Activated gamma-delta T cell (primary cell): ENCODE measurements at regions not wholly inside any gene's neighbourhood (a gene's known extent, or its start where the extent isn't known, plus 50 kb on each side); places are given as distances from the start of the nearest gene placed in this dataset.
"Not testable (repeated sequence)": the region's sequence is repeated elsewhere in the genome, so short reads cannot be mapped to it uniquely, and the experiment has no call there.

Experiments used
- DNase-seq: peaks from one replicate; lab custom pipeline; 2025; lab: John Stamatoyannopoulos, UW

GRCh38 chr13:50156561-50157127, 141.4 kb downstream of the KCNRG start:
- DNase-seq: no peak

- no peak for DNase-seq
Measured at GRCh38 chr13:50158385-50159165, 143.3 kb downstream of the KCNRG start.

- no peak for DNase-seq
Measured at GRCh38 chr13:50159607-50160006, 144.4 kb downstream of the KCNRG start.

GRCh38 chr13:50161052-50161451, 145.8 kb downstream of the KCNRG start:
- no peak for DNase-seq

- no peak for DNase-seq
Measured at GRCh38 chr13:50162001-50162400, 146.8 kb downstream of the KCNRG start.

- DNase-seq: no peak
Measured at GRCh38 chr13:50162567-50162966, 147.3 kb downstream of the KCNRG start.

- DNase-seq: no peak
Measured at GRCh38 chr13:50167224-50167947, 152.1 kb downstream of the KCNRG start.

- DNase-seq: no peak
Measured at GRCh38 chr13:50167967-50168366, 152.7 kb downstream of the KCNRG start.

GRCh38 chr13:50168786-50169185, 153.5 kb downstream of the KCNRG start:
- DNase-seq: no peak

GRCh38 chr13:50170447-50171037, 155.3 kb downstream of the KCNRG start:
- no peak for DNase-seq

GRCh38 chr13:50171590-50172282, 156.5 kb downstream of the KCNRG start:
- no peak for DNase-seq

- not testable (repeated sequence) for DNase-seq
Measured at GRCh38 chr13:50173045-50173444, 157.8 kb downstream of the KCNRG start.

GRCh38 chr13:50174630-50175029, 159.4 kb downstream of the KCNRG start:
- DNase-seq: no peak

- no peak for DNase-seq
Measured at GRCh38 chr13:50179977-50180376, 164.7 kb downstream of the KCNRG start.

GRCh38 chr13:50185769-50186763, 170.8 kb downstream of the KCNRG start:
- DNase-seq: not testable (repeated sequence)

GRCh38 chr13:50187352-50188029, 172.2 kb downstream of the KCNRG start:
- no peak for DNase-seq

GRCh38 chr13:50188696-50189095, 173.5 kb downstream of the KCNRG start:
- DNase-seq: no peak

GRCh38 chr13:50189450-50189849, 174.2 kb downstream of the KCNRG start:
- DNase-seq: no peak

GRCh38 chr13:50191004-50191403, 175.8 kb downstream of the KCNRG start:
- no peak for DNase-seq

- DNase-seq: no peak
Measured at GRCh38 chr13:50192272-50192813, 177.1 kb downstream of the KCNRG start.
